ENCODE measurements at regions not wholly inside any gene's neighbourhood (a gene's known extent, or its start where the extent isn't known, plus 50 kb on each side); places are given as distances from the start of the nearest gene placed in this dataset.
"Not testable (repeated sequence)": the region's sequence is repeated elsewhere in the genome, so short reads cannot be mapped to it uniquely, and the experiment has no call there.

GRCh38 chr2:72031346-72032110 lies 116.1 kb downstream of the CYP26B1 start:
- no peak for DNase-seq (ENCODE audit: low read depth in 2 of 2)

- no peak for DNase-seq (ENCODE audit: low read depth in 2 of 2)
Measured at GRCh38 chr2:72028996-72029395, 118.7 kb downstream of the CYP26B1 start.

- no peak for DNase-seq (ENCODE audit: low read depth in 2 of 2)
Measured at GRCh38 chr2:72028351-72028995, 119.2 kb downstream of the CYP26B1 start.

- no peak for DNase-seq (ENCODE audit: low read depth in 2 of 2)
Measured at GRCh38 chr2:72027426-72028161, 120.1 kb downstream of the CYP26B1 start.

- no peak for DNase-seq (ENCODE audit: low read depth in 2 of 2)
Measured at GRCh38 chr2:72026819-72027425, 120.7 kb downstream of the CYP26B1 start.

GRCh38 chr2:72024451-72025175 lies 123.0 kb downstream of the CYP26B1 start:
- DNase-seq (ENCODE audit: low read depth in 2 of 2) = no peak

GRCh38 chr2:72023678-72024390 lies 123.8 kb downstream of the CYP26B1 start:
- DNase-seq (ENCODE audit: low read depth in 2 of 2) = no peak

- not testable (repeated sequence) for DNase-seq (ENCODE audit: low read depth in 2 of 2)
Measured at GRCh38 chr2:72021371-72021770, 126.3 kb downstream of the CYP26B1 start.

GRCh38 chr2:72015266-72015665 lies 132.4 kb downstream of the CYP26B1 start:
- DNase-seq (ENCODE audit: low read depth in 2 of 2) = no peak

- no peak for DNase-seq (ENCODE audit: low read depth in 2 of 2)
Measured at GRCh38 chr2:72014831-72015230, 132.8 kb downstream of the CYP26B1 start.

- no peak for DNase-seq (ENCODE audit: low read depth in 2 of 2)
Measured at GRCh38 chr2:72013726-72014125, 133.9 kb downstream of the CYP26B1 start.

- DNase-seq (ENCODE audit: low read depth in 2 of 2) = no peak
Measured at GRCh38 chr2:72012886-72013574, 134.6 kb downstream of the CYP26B1 start.

GRCh38 chr2:72011791-72012190 lies 135.9 kb downstream of the CYP26B1 start:
- no peak for DNase-seq (ENCODE audit: low read depth in 2 of 2)

GRCh38 chr2:72011370-72011689 lies 136.3 kb downstream of the CYP26B1 start:
- no peak for DNase-seq (ENCODE audit: low read depth in 2 of 2)

GRCh38 chr2:72010647-72011369 lies 136.9 kb downstream of the CYP26B1 start:
- no peak for DNase-seq (ENCODE audit: low read depth in 2 of 2)

GRCh38 chr2:72008608-72009007 lies 139.1 kb downstream of the CYP26B1 start:
- no peak for DNase-seq (ENCODE audit: low read depth in 2 of 2)

GRCh38 chr2:72007402-72007801 lies 140.3 kb downstream of the CYP26B1 start:
- no peak for DNase-seq (ENCODE audit: low read depth in 2 of 2)

- DNase-seq (ENCODE audit: low read depth in 2 of 2) = no peak
Measured at GRCh38 chr2:72006188-72006736, 141.4 kb downstream of the CYP26B1 start.

- DNase-seq (ENCODE audit: low read depth in 2 of 2) = no peak
Measured at GRCh38 chr2:72004976-72005375, 142.7 kb downstream of the CYP26B1 start.
